CD4-positive, alpha-beta T cell (primary cell): ENCODE measurements at regions not wholly inside any gene's neighbourhood (a gene's known extent, or its start where the extent isn't known, plus 50 kb on each side); places are given as distances from the start of the nearest gene placed in this dataset.

Experiments used
- ATAC-seq: fragments of 200-7000 bp; cut with Tn5 transposase; one replicate; pipeline ENCODE4 v1.10.0; 2022; ENCODE audit warnings: mild to moderate bottlenecking; ENCODE audit not compliant: poor library complexity
- CTCF ChIA-PET: fragments of 350-600 bp; sonication (Branson Sonifier 250); formaldehyde crosslinking; loops from one replicate; lab custom pipeline; 2021; ENCODE audit warnings: antibody characterized with exemption, inconsistent platforms; lab: Charles Lee
- POLR2A ChIA-PET: fragments of 350-600 bp; sonication (Branson Sonifier 250); formaldehyde crosslinking; loops from one replicate; lab custom pipeline; 2021; ENCODE audit warnings: antibody characterized with exemption, inconsistent platforms; lab: Charles Lee
- DNase-seq, 14 experiments: peaks; one replicate each; pipeline ENCODE4 v3.0.0-alpha.2; 2013 to 2020; ENCODE audit warnings: mixed read lengths in 2 of 14
- H3K27ac ChIP-seq, 2 donors: one replicate each; pipeline versions ENCODE4 v1.5.1 to v1.7.0; 2013; ENCODE audit warnings: low read length in 2 of 2, low read depth in 1 of 2, mild to moderate bottlenecking in 1 of 2
- H3K27me3 ChIP-seq, 2 experiments: 1 replicate in 1 of 2; 2 replicates in 1 of 2; pipeline versions ENCODE4 v1.6.1 to v1.7.0; 2013; ENCODE audit warnings: low read length in 2 of 2, control low read depth in 1 of 2, mild to moderate bottlenecking in 1 of 2, moderate library complexity in 1 of 2; ENCODE audit not compliant: insufficient read depth in 2 of 2, control insufficient read depth in 1 of 2
- H3K36me3 ChIP-seq: one replicate; pipeline ENCODE4 v1.6.1; 2013; ENCODE audit warnings: low read length, control low read depth; ENCODE audit not compliant: insufficient read depth
- H3K4me1 ChIP-seq: one replicate; pipeline ENCODE4 v1.6.1; 2013; ENCODE audit warnings: low read length, control low read depth; ENCODE audit not compliant: insufficient read depth
- H3K4me3 ChIP-seq: one replicate; pipeline ENCODE4 v1.5.1; 2013; ENCODE audit warnings: mild to moderate bottlenecking, low read length, moderate library complexity
- H3K9me3 ChIP-seq, 2 experiments: 1 replicate in 1 of 2; 2 replicates in 1 of 2; pipeline versions ENCODE4 v1.6.1 to v1.7.0; 2013; ENCODE audit warnings: low read length in 2 of 2, mild to moderate bottlenecking in 2 of 2, control low read depth in 1 of 2, moderate library complexity in 1 of 2; ENCODE audit not compliant: control insufficient read depth in 1 of 2, insufficient read depth in 1 of 2
- H3K27ac Mint-ChIP-seq: one replicate; pipeline ENCODE4 v1.8.0; 2020; ENCODE audit warnings: mixed read lengths
- H3K27me3 Mint-ChIP-seq: one replicate; pipeline ENCODE4 v1.8.0; 2021; ENCODE audit warnings: mixed read lengths
- H3K36me3 Mint-ChIP-seq: one replicate; pipeline ENCODE4 v1.8.0; 2021; ENCODE audit warnings: low read depth, mixed read lengths
- H3K4me1 Mint-ChIP-seq: one replicate; pipeline ENCODE4 v1.8.0; 2021; ENCODE audit warnings: low read depth, mixed read lengths
- H3K4me3 Mint-ChIP-seq: one replicate; pipeline ENCODE4 v1.8.0; 2020; ENCODE audit warnings: mild to moderate bottlenecking, mixed read lengths
- H3K9me3 Mint-ChIP-seq: one replicate; pipeline ENCODE4 v1.8.0; 2020; ENCODE audit warnings: mixed read lengths
- intact Hi-C, 2 experiments: fragments of 100-400 bp; cut with DNase I in 1 of 2; cut with micrococcal nuclease in 1 of 2; formaldehyde crosslinking; loops; one replicate each; pipeline versions ENCODE4 v1.15.1 to v1.9.0; 2023 to 2025; cut with DNase I, micrococcal nuclease
- TF ChIP-seq, protein P1 (sequence below): fragments of 200-600 bp; IDR thresholded peaks from one replicate; pipeline ENCODE4 v1.8.0; 2022; ENCODE audit warnings: antibody characterized with exemption, mild to moderate bottlenecking

DNA sequence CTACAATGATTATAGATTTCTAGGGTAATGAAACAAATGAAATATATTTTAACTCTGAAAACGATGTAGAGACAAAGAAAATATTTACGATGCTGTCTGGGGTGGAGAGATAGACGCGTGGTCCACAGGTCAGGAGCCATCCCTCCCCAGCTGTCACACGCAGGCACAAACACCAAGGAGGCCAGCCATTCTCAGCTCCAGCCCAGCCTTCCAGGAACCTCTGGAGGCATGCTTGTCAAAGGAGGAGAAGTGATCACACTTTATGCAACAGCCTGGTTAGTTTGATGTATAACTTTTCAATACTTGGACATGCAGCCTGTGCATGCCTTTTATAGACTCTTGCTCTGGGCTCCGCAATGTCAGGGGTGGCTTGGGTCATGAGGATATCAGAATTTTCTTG lies 391.5 kb upstream of the MGMT start:
- intact Hi-C loops: no loop called here
- Mint-ChIP-seq H3K36me3 (no peaks in the 10 kb centered on the region), H3K4me1 (no peaks in the 10 kb centered on the region), H3K4me3 (no peak overlapping the region), H3K27ac (no peak overlapping the region), H3K27me3 (no peaks in the 10 kb centered on the region), H3K9me3 (no peaks in the 10 kb centered on the region)
- TF ChIP-seq, protein P1, sequence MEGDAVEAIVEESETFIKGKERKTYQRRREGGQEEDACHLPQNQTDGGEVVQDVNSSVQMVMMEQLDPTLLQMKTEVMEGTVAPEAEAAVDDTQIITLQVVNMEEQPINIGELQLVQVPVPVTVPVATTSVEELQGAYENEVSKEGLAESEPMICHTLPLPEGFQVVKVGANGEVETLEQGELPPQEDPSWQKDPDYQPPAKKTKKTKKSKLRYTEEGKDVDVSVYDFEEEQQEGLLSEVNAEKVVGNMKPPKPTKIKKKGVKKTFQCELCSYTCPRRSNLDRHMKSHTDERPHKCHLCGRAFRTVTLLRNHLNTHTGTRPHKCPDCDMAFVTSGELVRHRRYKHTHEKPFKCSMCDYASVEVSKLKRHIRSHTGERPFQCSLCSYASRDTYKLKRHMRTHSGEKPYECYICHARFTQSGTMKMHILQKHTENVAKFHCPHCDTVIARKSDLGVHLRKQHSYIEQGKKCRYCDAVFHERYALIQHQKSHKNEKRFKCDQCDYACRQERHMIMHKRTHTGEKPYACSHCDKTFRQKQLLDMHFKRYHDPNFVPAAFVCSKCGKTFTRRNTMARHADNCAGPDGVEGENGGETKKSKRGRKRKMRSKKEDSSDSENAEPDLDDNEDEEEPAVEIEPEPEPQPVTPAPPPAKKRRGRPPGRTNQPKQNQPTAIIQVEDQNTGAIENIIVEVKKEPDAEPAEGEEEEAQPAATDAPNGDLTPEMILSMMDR: no peak
- H3K27me3 ChIP-seq: no peaks in the 10 kb centered on the region
- DNase-seq (no peak), ATAC-seq (no peak)
- no peak overlapping the region for H3K27ac ChIP-seq
- H3K4me1 ChIP-seq: no peaks in the 10 kb centered on the region
- H3K36me3 ChIP-seq: no peaks in the 10 kb centered on the region
- ChIA-PET CTCF (no interaction called here), POLR2A (no interaction called here)
- no peak overlapping the region for H3K4me3 ChIP-seq
- peaks cover 0 to 9% of the 10 kb centered on the region in 2 experiments for H3K9me3 ChIP-seq

DNA sequence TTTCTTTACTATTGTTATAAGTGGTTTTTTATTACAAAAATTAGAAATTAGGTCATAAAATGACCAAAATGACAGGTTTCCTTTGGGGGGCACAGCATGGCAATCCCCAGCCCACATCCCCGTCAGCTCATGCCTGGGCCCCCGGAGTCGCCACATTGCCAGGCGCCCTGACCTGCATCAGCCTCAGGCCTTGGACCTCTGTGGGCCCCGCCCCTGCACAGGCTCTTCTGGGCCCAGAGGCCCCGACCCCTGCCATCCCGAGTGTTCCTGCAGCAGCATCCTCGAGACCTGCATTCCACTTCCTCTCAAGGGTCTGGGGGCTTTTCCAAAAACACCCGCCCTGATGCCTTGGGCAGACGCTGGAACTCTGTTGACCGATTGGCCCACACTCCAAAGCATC lies 391.1 kb upstream of the MGMT start:
- Histone ChIP-seq H3K27me3 (no peaks in the 10 kb centered on the region), H3K27ac (no peak overlapping the region), H3K4me3 (no peak overlapping the region), H3K36me3 (no peaks in the 10 kb centered on the region), H3K9me3 (peaks cover 0 to 9% of the 10 kb centered on the region in 2 experiments), H3K4me1 (no peaks in the 10 kb centered on the region)
- H3K4me3 Mint-ChIP-seq: no peak overlapping the region
- TF ChIP-seq, protein P1: no peak
- H3K36me3 Mint-ChIP-seq: no peaks in the 10 kb centered on the region
- no peaks in the 10 kb centered on the region for H3K27me3 Mint-ChIP-seq
- DNase-seq: no peak
- H3K9me3 Mint-ChIP-seq: peaks cover under 1% of the 10 kb centered on the region
- CTCF ChIA-PET: no interaction called here
- no peaks in the 10 kb centered on the region for H3K4me1 Mint-ChIP-seq
- intact Hi-C loops: no loop called here
- ATAC-seq: no peak
- POLR2A ChIA-PET: no interaction called here
- H3K27ac Mint-ChIP-seq: no peak overlapping the region

- Mint-ChIP-seq H3K36me3 (no peaks in the 10 kb centered on the region), H3K27ac (no peak overlapping the region), H3K9me3 (peaks cover 2% of the 10 kb centered on the region), H3K4me3 (no peak overlapping the region), H3K4me1 (no peaks in the 10 kb centered on the region), H3K27me3 (no peaks in the 10 kb centered on the region)
- Histone ChIP-seq H3K27ac (no peak overlapping the region), H3K4me3 (no peak overlapping the region), H3K36me3 (no peaks in the 10 kb centered on the region), H3K27me3 (no peaks in the 10 kb centered on the region), H3K9me3 (peaks cover 0 to 9% of the 10 kb centered on the region in 2 experiments), H3K4me1 (no peaks in the 10 kb centered on the region)
- intact Hi-C loops: no loop called here
- TF ChIP-seq, protein P1: no peak
- POLR2A ChIA-PET: no interaction called here
- DNase-seq: no peak
- no peak for ATAC-seq
- CTCF ChIA-PET: no interaction called here
These were observed 388.7 kb upstream of the MGMT start for GRCh38 chr10:129078346-129078745.
